ENCODE measurements at regions not wholly inside any gene's neighbourhood (a gene's known extent, or its start where the extent isn't known, plus 50 kb on each side); places are given as distances from the start of the nearest gene placed in this dataset.
"Not testable (repeated sequence)": the region's sequence is repeated elsewhere in the genome, so short reads cannot be mapped to it uniquely, and the experiment has no call there.

DNA sequence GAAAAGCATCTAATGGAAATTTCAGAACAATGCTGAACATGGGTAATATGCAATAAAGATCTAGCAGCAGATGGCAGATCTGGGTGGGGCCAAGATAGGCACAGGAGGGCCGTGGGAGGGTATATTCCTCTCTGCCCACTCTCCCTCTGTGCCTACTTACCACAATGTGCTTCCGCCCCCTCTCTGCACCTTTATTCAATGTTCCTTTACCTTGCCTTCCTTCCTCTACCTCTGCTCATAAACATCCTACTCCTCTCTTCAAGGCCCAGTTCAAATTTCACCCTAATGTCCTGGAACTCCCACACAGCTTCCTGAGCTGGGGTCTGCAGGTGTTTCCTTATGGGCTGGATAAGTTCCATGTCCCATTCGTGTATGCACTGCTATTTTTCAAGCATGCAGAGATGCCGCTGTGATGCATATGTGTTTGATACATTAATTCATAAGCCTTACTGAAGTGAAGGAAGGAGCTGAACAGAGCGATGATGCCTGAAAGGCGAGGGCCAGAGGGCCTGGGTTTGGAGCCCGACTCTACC, 65.6 kb upstream of the EDEM3 start:
- DNase-seq (ENCODE audit: low spot score): no peak

DNA sequence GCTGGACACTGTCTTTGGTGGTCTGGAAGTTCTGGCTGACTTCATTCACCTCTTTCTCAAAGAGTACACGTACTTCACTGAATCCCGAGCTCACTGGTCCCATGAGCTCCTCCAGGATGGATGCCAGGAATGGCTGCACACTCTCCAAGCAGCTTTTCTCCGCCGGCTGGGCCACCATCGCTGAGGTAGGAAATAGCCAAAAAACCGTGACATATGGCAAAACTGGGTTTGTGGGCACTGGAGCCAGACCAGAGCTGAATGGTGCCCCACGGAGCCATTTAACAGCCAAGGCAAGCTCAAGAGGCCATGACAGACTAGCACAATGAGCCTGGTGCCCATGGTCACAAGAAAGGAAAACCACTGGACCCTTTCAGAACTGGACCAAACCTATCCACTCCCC, 64.0 kb upstream of the EDEM3 start:
- no peak for DNase-seq (ENCODE audit: low spot score)

DNA sequence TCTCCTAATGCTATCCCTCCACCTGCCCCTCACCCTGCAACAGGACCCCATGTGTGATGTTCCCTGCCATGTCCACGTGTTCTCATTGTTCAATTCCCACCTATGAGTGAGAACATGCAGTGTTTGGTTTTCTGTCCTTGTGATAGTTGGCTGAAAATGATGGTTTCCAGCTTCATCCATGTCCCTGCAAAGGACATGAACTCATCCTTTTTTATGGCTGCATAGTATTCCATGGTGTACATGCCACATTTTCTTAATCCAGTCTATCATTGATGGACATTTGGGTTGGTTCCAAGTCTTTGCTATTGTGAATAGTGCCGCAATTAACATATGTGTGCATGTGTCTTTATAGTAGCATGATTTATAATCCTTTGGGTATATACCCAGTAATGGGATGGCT, 62.3 kb upstream of the EDEM3 start:
- not testable (repeated sequence) for DNase-seq (ENCODE audit: low spot score)

DNA sequence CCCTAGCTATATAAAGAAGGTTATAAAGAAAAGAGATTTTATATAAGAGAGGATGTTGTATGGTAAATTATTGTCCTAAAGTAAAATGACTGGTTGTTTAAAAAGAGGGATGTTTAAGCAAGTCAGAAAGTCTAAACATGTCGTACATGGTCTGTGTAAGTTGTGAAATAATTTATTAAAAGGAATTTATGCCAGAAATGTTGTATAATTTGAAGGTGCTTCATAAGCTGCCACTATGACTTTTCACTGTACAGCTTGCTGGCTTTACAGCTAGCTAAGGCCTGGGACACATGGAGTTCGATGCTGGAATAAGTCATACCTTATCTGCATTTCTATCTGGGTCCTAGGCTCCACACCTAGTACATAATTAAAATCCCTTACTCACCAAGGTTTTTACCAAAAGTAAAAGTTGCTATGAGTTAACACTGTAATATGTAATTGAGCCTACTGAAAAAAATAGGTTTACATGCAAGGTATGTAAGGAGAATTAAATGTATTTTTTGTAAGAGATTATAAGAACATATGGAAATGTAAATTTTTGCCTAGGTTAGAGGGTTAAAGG, 59.0 kb upstream of the EDEM3 start:
- DNase-seq (ENCODE audit: low spot score): no peak

DNA sequence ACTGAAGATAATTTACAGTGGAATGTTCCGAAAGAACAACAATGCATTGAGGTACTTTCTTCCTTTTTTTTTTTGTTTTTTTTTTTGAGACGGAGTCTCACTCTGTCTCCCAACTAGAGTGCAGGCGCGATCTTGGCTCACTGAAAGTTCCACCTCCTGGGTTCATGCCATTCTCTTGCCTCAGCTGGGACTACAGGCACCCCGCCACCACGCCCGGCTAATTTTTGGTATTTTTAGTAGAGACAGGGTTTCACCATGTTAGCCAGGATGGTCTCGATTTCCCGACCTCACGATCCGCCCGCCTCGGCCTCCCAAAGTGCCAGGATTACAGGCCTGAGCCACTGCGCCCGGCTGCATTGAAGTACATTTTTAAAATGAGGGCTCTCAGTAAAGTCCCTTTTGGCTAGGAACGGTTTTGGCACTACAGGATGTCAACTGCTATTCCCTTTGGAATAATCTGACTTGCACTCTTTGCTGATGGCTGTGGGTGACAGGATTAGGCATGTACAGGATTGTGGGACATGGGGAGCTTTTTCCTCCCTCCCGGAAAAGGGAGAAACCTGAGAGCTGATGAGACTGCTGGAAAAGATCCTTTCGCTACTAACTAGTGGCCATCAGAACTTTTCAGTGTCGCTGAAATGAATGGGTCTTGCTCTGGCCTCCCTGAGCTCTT, 56.9 kb upstream of the EDEM3 start:
- no peak for DNase-seq (ENCODE audit: low spot score)

DNA sequence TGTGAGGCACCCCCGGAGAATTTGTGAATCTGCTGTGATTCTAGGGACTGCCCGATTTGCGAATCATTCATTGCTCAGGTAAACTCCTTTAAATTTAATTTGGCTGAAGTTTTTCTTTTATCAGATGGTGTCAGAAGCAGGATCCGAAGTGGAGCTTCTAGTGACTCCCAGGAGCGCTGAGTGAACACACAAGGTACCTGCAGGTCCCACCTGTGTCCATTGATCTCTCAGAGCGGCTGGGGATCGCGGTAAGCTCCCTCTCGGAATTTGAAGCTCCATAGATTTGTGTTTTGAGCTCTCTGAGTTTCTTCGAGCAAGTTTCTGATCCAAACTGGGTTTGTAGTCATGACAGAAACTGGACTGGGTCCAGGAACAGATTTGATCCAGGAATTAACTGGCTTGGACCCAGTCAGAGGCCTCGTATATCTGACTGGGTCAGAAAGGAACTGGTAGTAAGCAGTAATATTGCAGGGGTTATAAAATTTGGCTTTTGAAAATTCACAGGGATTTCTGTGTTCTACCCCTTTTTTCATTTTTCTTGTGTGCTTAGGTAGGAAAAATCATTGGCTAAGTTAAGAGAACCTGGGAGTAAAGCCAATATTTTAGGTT, 56.2 kb upstream of the EDEM3 start:
- DNase-seq (ENCODE audit: low spot score): no peak

DNA sequence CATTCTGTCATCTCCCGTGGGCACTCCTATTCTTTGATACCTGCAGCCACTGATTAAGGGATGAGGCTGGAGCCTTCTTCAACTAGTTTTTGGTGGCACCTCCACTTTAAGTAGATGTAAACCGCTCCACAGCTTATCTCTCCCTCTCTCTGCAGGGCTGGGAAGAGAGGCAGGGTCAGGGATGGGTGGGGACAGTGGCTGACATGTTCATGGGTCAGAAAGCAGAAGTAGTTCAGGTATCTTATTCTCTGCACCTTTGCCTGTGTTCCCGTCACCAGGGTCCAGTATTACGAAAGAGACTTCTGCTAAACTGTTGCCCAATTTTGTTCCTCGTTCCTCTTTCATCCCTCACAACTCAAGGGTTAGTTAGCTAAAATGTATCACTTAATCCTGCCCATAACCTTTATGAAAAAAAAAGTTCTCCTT, 51.7 kb upstream of the EDEM3 start:
- no peak for DNase-seq (ENCODE audit: low spot score)

DNA sequence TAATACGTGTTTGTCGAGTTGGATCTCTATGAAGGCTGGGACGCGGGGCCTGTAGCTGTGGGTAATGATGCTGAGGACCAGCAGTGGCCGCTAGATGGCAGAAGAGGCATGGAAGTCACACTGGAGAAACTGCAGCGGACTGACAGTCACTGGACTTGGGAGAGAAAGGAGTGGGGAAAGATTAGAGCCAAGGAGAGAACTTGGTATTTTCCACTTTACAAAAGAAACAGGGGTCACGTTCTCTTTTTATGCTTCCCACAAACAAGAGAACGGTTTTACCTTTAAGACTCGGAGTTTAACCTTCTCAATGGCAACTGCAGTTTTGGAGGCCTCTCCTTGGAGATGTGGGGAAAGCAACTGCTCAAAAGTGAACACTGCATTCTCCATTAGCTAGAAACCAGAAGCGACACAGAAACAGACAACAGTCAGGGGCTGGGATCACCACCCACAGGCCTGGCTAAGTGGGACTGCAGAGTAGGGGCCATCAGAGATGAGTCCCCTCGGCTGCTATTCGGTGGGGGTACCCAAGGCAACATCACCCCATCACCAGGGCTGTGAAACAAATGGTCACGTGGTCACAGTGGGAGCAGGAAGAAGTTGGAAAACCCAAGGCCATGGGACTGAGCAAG, 51.1 kb upstream of the EDEM3 start:
- peak; percentile 91 for DNase-seq (ENCODE audit: low spot score)
